HG03095 (cell line): ENCODE measurements at regions not wholly inside any gene's neighbourhood (a gene's known extent, or its start where the extent isn't known, plus 50 kb on each side); places are given as distances from the start of the nearest gene placed in this dataset.
"Not testable (repeated sequence)": the region's sequence is repeated elsewhere in the genome, so short reads cannot be mapped to it uniquely, and the experiment has no call there.

Experiments
- ATAC-seq: cut with Tn5 transposase; IDR thresholded peaks from one replicate; pipeline ENCODE4 v1.9.1; 2021; ENCODE audit warnings: moderate library complexity; ENCODE audit not compliant: unreplicated experiment

- ATAC-seq: no peak
These were observed 295.4 kb upstream of the NETO1 start for GRCh38 chr18:73163236-73163635.

- ATAC-seq: no peak
These were observed 288.3 kb upstream of the NETO1 start for GRCh38 chr18:73156117-73156516.

- ATAC-seq: no peak
These were observed 285.5 kb upstream of the NETO1 start for GRCh38 chr18:73153271-73153670.

- no peak for ATAC-seq
These were observed 283.3 kb upstream of the NETO1 start for GRCh38 chr18:73151086-73151485.

GRCh38 chr18:73150199-73150598 is 282.4 kb upstream of the NETO1 start:
- ATAC-seq: no peak

GRCh38 chr18:73147590-73147989 is 279.8 kb upstream of the NETO1 start:
- no peak for ATAC-seq

GRCh38 chr18:73144030-73144429 is 276.2 kb upstream of the NETO1 start:
- no peak for ATAC-seq

GRCh38 chr18:73136134-73136533 is 268.3 kb upstream of the NETO1 start:
- ATAC-seq: no peak

- no peak for ATAC-seq
These were observed 256.4 kb upstream of the NETO1 start for GRCh38 chr18:73124175-73124574.

GRCh38 chr18:73121207-73121606 is 253.4 kb upstream of the NETO1 start:
- no peak for ATAC-seq

GRCh38 chr18:73120626-73121025 is 252.8 kb upstream of the NETO1 start:
- no peak for ATAC-seq

- ATAC-seq: no peak
These were observed 251.8 kb upstream of the NETO1 start for GRCh38 chr18:73119574-73119973.

GRCh38 chr18:73118121-73118816 is 250.5 kb upstream of the NETO1 start:
- ATAC-seq: no peak

- ATAC-seq: no peak
These were observed 242.5 kb upstream of the NETO1 start for GRCh38 chr18:73110307-73110706.

GRCh38 chr18:73101977-73102376 is 234.2 kb upstream of the NETO1 start:
- ATAC-seq: no peak

- ATAC-seq: not testable (repeated sequence)
These were observed 233.7 kb upstream of the NETO1 start for GRCh38 chr18:73101491-73101890.

GRCh38 chr18:73099759-73100158 is 232.0 kb upstream of the NETO1 start:
- ATAC-seq: no peak

- no peak for ATAC-seq
These were observed 226.0 kb upstream of the NETO1 start for GRCh38 chr18:73093687-73094250.

- ATAC-seq: no peak
These were observed 220.7 kb upstream of the NETO1 start for GRCh38 chr18:73088445-73088844.

- no peak for ATAC-seq
These were observed 219.6 kb upstream of the NETO1 start for GRCh38 chr18:73087282-73087977.

- ATAC-seq: no peak
These were observed 212.1 kb upstream of the NETO1 start for GRCh38 chr18:73079920-73080319.

GRCh38 chr18:73060666-73061288 is 193.0 kb upstream of the NETO1 start:
- no peak for ATAC-seq
